Upper lobe of left lung (tissue), 4 donors: ENCODE measurements at regions not wholly inside any gene's neighbourhood (a gene's known extent, or its start where the extent isn't known, plus 50 kb on each side); places are given as distances from the start of the nearest gene placed in this dataset.

Source experiments
- POLR2A ChIP-seq, 4 donors: fragments of 450-650 bp; IDR thresholded peaks; one replicate each; pipeline ENCODE4 v1.5.1; 2016 to 2017; ENCODE audit warnings: antibody characterized with exemption in 4 of 4, mild to moderate bottlenecking in 2 of 4
- TF ChIP-seq, protein P1 (sequence below), 6 experiments: fragments of 450-650 bp in 4 of 6; fragments of 200-600 bp in 2 of 6; sonication (generic) in 2 of 6; IDR thresholded peaks; one replicate each; pipeline ENCODE4 v1.5.1; 2016 to 2019; ENCODE audit warnings: antibody characterized with exemption in 6 of 6

DNA sequence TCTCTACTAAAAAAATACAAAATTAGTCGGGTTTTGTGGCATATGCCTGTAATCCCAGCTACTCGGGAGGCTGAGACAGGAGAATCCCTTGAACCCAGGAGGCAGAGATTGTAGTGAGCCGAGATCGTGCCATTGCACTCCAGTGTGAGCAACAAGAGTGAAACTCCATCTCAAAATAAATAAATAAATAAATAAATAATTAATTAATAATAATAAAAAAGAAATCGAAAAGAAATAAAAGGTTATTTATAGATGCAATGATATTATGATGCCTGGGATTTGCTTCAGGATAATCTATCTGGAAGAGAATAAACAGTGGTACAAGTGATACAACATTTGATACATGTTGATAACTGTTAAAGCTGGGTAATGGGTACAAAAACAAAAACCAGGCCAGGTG is 58.6 kb downstream of the SOX2 start:
- TF ChIP-seq, protein P1, sequence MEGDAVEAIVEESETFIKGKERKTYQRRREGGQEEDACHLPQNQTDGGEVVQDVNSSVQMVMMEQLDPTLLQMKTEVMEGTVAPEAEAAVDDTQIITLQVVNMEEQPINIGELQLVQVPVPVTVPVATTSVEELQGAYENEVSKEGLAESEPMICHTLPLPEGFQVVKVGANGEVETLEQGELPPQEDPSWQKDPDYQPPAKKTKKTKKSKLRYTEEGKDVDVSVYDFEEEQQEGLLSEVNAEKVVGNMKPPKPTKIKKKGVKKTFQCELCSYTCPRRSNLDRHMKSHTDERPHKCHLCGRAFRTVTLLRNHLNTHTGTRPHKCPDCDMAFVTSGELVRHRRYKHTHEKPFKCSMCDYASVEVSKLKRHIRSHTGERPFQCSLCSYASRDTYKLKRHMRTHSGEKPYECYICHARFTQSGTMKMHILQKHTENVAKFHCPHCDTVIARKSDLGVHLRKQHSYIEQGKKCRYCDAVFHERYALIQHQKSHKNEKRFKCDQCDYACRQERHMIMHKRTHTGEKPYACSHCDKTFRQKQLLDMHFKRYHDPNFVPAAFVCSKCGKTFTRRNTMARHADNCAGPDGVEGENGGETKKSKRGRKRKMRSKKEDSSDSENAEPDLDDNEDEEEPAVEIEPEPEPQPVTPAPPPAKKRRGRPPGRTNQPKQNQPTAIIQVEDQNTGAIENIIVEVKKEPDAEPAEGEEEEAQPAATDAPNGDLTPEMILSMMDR (IDR thresholded peaks at IDR 0.05): no peak
- no peak for TF ChIP-seq POLR2A (IDR thresholded peaks at IDR 0.05)
